ENCODE measurements at regions not wholly inside any gene's neighbourhood (a gene's known extent, or its start where the extent isn't known, plus 50 kb on each side); places are given as distances from the start of the nearest gene placed in this dataset.

DNA sequence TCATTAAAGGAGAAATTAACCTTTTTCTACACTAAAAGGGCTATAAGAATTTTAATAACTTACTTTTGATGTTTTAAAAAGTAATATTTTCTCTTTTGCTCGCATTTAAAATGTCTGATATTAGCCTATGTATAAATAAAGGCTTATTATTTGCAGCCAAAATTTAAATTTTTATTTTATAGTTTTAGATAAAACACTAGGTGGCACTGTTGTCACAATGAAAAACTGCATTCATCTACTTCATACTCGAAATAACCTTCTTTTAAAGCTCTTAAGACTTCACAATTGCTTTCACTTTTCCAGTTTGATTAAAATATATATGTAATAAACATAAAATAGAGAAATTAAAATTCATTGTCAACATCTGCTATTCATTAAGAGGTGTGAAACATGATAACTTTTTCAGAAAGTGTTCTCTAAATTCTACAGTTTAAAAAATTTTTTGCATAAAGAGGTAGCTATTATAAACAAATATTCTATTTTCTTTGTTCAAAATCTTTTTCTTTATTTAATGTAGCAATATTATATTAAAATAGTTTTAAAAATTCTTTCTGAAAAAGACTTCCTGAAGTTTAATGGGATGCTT lies 78.8 kb upstream of the DEFB112 start:
- TF ChIP-seq, protein P1, sequence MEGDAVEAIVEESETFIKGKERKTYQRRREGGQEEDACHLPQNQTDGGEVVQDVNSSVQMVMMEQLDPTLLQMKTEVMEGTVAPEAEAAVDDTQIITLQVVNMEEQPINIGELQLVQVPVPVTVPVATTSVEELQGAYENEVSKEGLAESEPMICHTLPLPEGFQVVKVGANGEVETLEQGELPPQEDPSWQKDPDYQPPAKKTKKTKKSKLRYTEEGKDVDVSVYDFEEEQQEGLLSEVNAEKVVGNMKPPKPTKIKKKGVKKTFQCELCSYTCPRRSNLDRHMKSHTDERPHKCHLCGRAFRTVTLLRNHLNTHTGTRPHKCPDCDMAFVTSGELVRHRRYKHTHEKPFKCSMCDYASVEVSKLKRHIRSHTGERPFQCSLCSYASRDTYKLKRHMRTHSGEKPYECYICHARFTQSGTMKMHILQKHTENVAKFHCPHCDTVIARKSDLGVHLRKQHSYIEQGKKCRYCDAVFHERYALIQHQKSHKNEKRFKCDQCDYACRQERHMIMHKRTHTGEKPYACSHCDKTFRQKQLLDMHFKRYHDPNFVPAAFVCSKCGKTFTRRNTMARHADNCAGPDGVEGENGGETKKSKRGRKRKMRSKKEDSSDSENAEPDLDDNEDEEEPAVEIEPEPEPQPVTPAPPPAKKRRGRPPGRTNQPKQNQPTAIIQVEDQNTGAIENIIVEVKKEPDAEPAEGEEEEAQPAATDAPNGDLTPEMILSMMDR (IDR thresholded peaks at IDR 0.05) = peak in 10 of 12 donors; percentile 37 to 62 (median 51)
- no peak for TF ChIP-seq POLR2A (IDR thresholded peaks at IDR 0.05)
- intact Hi-C loops (cut with DNase I) = loop anchor here in 8 of 10 donors (5.0 to 10.0 kb wide), 6 partner anchors 469 to 1894 kb away; no protein-coding TSS in a partner anchor
- 0 to 1% (median 1%) methylated on average over 2 of the region's 2 CpGs for WGBS, 4 donors
- Histone ChIP-seq H3K9me3 (no peaks in the 10 kb centered on the region), H3K4me1 (no peaks in the 10 kb centered on the region), H3K36me3 (no peaks in the 10 kb centered on the region), H3K27me3 (peaks cover 0 to 13% (median 0%) of the 10 kb centered on the region in 9 donors), H3K27ac (no peak overlapping the region), H3K4me3 (no peak overlapping the region)
- no peak for DNase-seq
- no peak for ATAC-seq

DNA sequence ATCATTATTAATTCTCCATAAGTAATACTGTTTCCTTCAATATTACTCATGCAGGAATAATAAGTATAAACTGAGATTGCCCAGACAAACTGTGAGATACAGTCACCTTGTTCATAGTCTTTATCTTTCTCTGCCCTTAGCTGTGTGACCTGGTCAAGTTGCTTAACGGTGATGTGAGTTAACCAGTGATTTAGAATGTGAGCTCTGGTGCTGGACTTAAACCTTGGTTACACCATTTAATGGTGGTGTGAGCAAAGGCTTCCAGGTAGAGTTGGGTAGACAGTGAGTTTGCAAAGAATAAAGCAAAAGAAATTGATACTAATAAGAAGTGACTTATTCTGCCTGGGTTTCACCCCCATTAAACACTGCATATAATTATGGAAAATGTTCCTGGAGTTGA lies 86.2 kb upstream of the DEFB112 start:
- DNase-seq (no peak), ATAC-seq (no peak)
- Histone ChIP-seq H3K36me3 (no peaks in the 10 kb centered on the region), H3K27me3 (peaks cover 0 to 7% (median 0%) of the 10 kb centered on the region in 9 donors), H3K27ac (no peak overlapping the region), H3K4me3 (no peak overlapping the region), H3K9me3 (no peaks in the 10 kb centered on the region), H3K4me1 (no peaks in the 10 kb centered on the region)
- intact Hi-C loops (cut with DNase I) = loop anchor here in 1 of 10 donors (10.0 kb wide), 2 partner anchors 469 to 1889 kb away; no protein-coding TSS in a partner anchor
- WGBS, 4 donors = 52 to 79% (median 64%) methylated on average over 1 of the region's 1 CpG
- TF ChIP-seq, protein P1 (IDR thresholded peaks at IDR 0.05) = no peak
- TF ChIP-seq POLR2A (IDR thresholded peaks at IDR 0.05) = no peak

DNA sequence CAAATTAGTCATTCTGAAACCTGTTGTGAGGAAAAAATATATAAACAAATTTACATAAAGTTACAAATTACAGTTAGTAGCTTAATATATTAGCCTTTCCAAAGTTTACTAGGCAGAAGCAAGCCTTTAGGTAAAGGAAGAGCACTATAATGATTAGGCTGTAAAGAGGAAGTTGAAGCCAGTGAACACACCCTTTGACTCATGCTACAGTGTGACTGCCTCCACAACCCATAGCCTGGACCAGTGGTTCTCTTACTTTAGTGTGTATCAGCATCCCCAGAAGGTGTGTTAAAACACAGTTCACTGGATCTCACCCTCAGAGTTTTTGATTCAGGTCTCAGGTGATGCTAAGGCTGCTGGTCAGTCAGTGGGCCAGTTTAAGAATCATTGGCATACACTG lies 91.4 kb upstream of the DEFB112 start:
- H3K36me3 ChIP-seq = no peaks in the 10 kb centered on the region
- TF ChIP-seq, protein P1 (IDR thresholded peaks at IDR 0.05) = no peak
- TF ChIP-seq POLR2A (IDR thresholded peaks at IDR 0.05) = no peak
- no peak for ATAC-seq
- no peak overlapping the region for H3K27ac ChIP-seq
- H3K9me3 ChIP-seq = no peaks in the 10 kb centered on the region
- no peak for DNase-seq
- H3K27me3 ChIP-seq = no peaks in the 10 kb centered on the region
- intact Hi-C loops (cut with DNase I) = no loop called here
- no peak overlapping the region for H3K4me3 ChIP-seq
- H3K4me1 ChIP-seq = no peaks in the 10 kb centered on the region

DNA sequence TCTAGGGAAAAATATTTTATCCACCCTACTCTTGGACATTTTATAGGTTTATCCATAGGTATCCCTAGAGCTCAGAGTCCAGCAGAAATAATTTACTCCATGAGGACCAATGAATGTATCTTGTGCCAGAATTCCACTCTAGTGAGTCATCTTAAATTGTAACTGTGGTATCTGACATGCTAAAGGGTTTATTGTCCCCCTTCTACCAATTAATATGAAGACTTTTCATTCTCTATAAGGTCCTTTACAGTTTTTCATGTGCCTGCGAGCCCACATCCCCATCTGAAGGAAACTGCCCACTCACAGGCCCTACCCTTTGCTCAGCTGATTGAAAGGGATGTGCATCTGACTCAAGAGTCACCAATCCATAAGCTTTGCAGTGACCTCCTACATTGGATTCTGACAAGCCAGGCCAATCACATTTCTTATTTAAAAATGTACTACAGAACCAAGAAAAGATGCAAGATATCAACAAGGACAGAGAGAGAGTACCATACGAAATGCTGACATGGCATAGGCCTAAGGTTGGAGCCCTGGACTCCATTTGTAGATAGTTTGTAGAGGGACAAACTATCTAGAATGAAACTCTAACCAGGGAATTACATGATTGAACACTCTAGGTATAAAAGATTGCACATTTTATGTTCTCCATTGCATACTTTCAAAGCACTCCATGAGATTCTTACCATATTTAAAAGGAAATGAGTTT lies 93.4 kb upstream of the DEFB112 start:
- 62 to 64% (median 63%) methylated on average over 2 of the region's 2 CpGs for WGBS, 4 donors
- no peak overlapping the region for H3K27ac ChIP-seq
- DNase-seq = no peak
- no peaks in the 10 kb centered on the region for H3K4me1 ChIP-seq
- no peaks in the 10 kb centered on the region for H3K9me3 ChIP-seq
- intact Hi-C loops (cut with DNase I) = no loop called here
- TF ChIP-seq POLR2A (IDR thresholded peaks at IDR 0.05) = no peak
- TF ChIP-seq, protein P1 (IDR thresholded peaks at IDR 0.05) = no peak
- H3K36me3 ChIP-seq = no peaks in the 10 kb centered on the region
- ATAC-seq = no peak
- H3K4me3 ChIP-seq = no peak overlapping the region
- H3K27me3 ChIP-seq = no peaks in the 10 kb centered on the region

All from heart left ventricle (tissue), 16 donors.